Thyroid gland (tissue), 4 donors: ENCODE measurements at regions not wholly inside any gene's neighbourhood (a gene's known extent, or its start where the extent isn't known, plus 50 kb on each side); places are given as distances from the start of the nearest gene placed in this dataset.

ENCODE experiments used
- CTCF ChIP-seq, 6 experiments: fragments of 200-600 bp in 3 of 6; fragments of 450-650 bp in 3 of 6; sonication (generic) in 3 of 6; IDR thresholded peaks; one replicate each; pipeline ENCODE4 v1.5.1; 2016 to 2019; ENCODE audit warnings: antibody characterized with exemption in 6 of 6, mild to moderate bottlenecking in 2 of 6, inconsistent platforms in 1 of 6, moderate library complexity in 1 of 6
- POLR2A ChIP-seq, 2 donors: fragments of 450-650 bp; IDR thresholded peaks; one replicate each; pipeline ENCODE4 v1.6.1; 2017; ENCODE audit warnings: antibody characterized with exemption in 2 of 2, mild to moderate bottlenecking in 2 of 2, moderate library complexity in 1 of 2

- TF ChIP-seq POLR2A (IDR thresholded peaks at IDR 0.05) (no peak), CTCF (IDR thresholded peaks at IDR 0.05) (no peak)
Measured at GRCh38 chr12:25025260-25025659, 76.4 kb upstream of the BCAT1 start.
